ES-I3 (cell line): ENCODE measurements at regions not wholly inside any gene's neighbourhood (a gene's known extent, or its start where the extent isn't known, plus 50 kb on each side); places are given as distances from the start of the nearest gene placed in this dataset.

Experiments used
- H3K36me3 ChIP-seq: 2 replicates; pipeline ENCODE4 v1.6.1; 2013; ENCODE audit warnings: mild to moderate bottlenecking, low read length, control low read depth, moderate library complexity; ENCODE audit not compliant: insufficient read depth
- H3K4me1 ChIP-seq: 2 replicates; pipeline ENCODE4 v1.6.1; 2013; ENCODE audit warnings: mild to moderate bottlenecking, control low read depth, low read length; ENCODE audit not compliant: insufficient read depth
- H3K9ac ChIP-seq: 2 replicates; pipeline ENCODE4 v1.6.1; 2013; ENCODE audit warnings: low read depth, mild to moderate bottlenecking, low read length, moderate library complexity
- H3K9me3 ChIP-seq: 2 replicates; pipeline ENCODE4 v1.6.1; 2013; ENCODE audit warnings: mild to moderate bottlenecking, low read length, moderate library complexity; ENCODE audit not compliant: control insufficient read depth, insufficient read depth

- no peaks in the 10 kb centered on the region for H3K4me1 ChIP-seq
- no peak overlapping the region for H3K9ac ChIP-seq
- H3K36me3 ChIP-seq, result no peaks in the 10 kb centered on the region
- H3K9me3 ChIP-seq, result no peaks in the 10 kb centered on the region
These were observed 693.2 kb upstream of the FTMT start for GRCh38 chr5:121158451-121158850.

GRCh38 chr5:121160591-121160990, 691.1 kb upstream of the FTMT start:
- H3K9ac ChIP-seq, result no peak overlapping the region
- H3K9me3 ChIP-seq, result no peaks in the 10 kb centered on the region
- H3K4me1 ChIP-seq, result no peaks in the 10 kb centered on the region
- no peaks in the 10 kb centered on the region for H3K36me3 ChIP-seq

- Histone ChIP-seq H3K9me3 (no peaks in the 10 kb centered on the region), H3K4me1 (no peaks in the 10 kb centered on the region), H3K36me3 (no peaks in the 10 kb centered on the region), H3K9ac (no peak overlapping the region)
These were observed 687.0 kb upstream of the FTMT start for GRCh38 chr5:121164632-121165031.

DNA sequence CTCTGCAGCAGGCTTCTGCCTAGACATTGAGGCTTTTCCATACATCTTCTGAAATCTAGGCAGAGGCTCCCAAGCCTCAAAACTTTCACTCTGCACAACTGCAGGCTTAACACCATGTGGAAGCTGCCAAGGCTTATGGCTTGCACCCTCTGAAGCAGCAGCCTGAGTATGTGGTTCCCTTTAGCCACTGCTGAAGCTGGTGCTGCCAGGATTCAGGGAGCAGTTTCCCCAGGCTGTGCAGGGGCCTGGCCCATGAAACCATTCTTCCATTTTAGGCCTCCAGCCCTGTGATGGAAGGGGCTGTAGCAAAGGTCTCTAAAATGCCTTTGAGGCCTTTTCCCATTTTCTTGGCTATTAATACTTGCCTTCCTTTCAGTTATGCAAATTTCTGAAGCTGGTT, 680.3 kb upstream of the FTMT start:
- no peaks in the 10 kb centered on the region for H3K36me3 ChIP-seq
- H3K9ac ChIP-seq, result no peak overlapping the region
- no peaks in the 10 kb centered on the region for H3K9me3 ChIP-seq
- no peaks in the 10 kb centered on the region for H3K4me1 ChIP-seq

GRCh38 chr5:121171834-121172233, 679.8 kb upstream of the FTMT start:
- no peak overlapping the region for H3K9ac ChIP-seq

DNA sequence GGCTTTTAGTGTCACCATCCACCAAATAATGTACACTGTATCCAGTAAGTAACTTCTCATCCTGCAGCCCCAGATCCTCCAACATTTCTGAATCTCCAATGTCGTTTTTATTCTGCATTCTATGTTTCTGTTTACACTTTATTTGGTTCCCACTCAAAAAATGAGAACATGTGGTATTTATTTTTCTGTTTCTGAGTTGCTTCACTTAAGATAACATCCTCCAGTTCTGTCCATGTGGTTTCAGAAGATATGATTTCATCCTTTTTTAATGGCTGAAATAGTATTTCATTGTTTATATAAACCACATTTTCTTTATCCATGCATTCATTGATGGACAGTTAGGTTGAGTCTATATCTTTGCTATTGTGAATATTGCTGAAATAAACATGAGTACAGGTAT, 677.3 kb upstream of the FTMT start:
- no peaks in the 10 kb centered on the region for H3K36me3 ChIP-seq
- no peak overlapping the region for H3K9ac ChIP-seq
- H3K4me1 ChIP-seq, result no peaks in the 10 kb centered on the region
- no peaks in the 10 kb centered on the region for H3K9me3 ChIP-seq

More at GRCh38 chr5:121171834-121172233, 679.8 kb upstream of the FTMT start:
- no peaks in the 10 kb centered on the region for H3K4me1 ChIP-seq
- H3K36me3 ChIP-seq, result no peaks in the 10 kb centered on the region
- H3K9me3 ChIP-seq, result no peaks in the 10 kb centered on the region

DNA sequence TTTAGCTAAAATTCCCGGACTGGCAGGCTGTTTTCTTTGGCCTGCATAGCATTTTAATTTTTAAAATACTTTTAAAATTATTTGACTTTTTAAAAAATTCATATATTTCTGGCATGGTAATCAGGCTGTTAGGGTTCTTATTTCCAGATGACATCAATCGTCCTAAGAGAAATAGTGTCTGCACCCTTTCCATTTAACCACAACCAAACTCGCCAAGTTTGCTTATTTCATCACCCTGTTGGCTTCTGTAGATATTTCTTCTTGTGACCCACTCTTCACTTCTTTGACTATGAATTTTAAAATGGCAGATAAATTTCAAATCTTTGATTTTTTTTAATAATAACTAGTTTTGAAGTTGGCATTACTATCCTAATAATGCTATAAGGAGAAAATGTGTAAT, 675.7 kb upstream of the FTMT start:
- Histone ChIP-seq H3K9me3 (no peaks in the 10 kb centered on the region), H3K4me1 (no peaks in the 10 kb centered on the region), H3K9ac (no peak overlapping the region), H3K36me3 (no peaks in the 10 kb centered on the region)

DNA sequence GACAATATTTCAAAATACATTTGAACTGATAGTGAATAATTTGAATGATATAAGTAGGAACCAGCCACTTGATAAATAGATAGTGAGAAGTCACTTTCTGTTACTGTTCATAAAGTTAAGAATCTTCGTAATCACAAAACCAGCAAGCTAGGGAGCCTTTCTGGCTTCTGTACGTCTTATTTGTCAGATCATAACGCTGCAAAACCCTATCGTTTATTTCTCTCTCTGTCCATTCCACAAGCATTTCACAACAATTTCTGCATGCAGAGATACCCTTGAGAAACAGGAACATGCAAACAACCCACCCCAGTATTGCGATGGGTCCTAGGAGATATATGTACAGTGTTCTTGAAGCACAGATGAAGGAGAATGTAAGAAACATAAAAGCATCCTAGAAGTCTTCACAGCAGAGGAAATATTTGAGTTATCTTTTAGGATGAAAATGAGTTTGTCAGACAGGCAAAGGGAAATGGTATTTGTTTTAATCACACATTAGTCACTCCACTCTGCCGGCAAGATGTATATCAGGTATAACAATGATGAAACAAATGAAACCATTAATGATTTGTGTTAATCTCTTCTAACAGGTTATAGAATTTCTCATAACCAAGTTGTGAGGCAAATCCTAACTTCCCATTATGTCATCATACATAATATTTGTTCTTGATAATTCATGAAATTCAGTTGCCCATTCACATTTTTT, 668.7 kb upstream of the FTMT start:
- Histone ChIP-seq H3K9me3 (no peaks in the 10 kb centered on the region), H3K36me3 (no peaks in the 10 kb centered on the region), H3K4me1 (no peaks in the 10 kb centered on the region), H3K9ac (no peak overlapping the region)

DNA sequence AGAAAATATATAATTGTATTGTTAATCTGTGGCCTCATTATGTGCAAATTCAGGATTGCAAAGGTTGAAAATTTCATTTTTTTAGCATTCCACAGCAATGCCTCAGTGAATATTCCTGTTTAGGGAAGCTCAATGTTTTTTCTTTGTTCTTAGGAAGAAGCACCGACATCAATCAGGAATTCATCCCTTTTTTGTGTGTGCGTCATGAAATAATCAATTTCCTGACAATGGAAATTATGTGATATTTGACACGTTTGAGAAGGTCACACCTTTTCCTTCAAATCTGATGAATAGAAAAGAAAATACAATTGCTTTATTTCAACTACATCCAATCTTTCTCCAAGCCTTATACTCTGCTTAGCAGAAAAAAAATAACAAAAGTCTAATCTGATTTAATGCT, 662.8 kb upstream of the FTMT start:
- no peaks in the 10 kb centered on the region for H3K4me1 ChIP-seq
- H3K9me3 ChIP-seq, result no peaks in the 10 kb centered on the region
- H3K36me3 ChIP-seq, result no peaks in the 10 kb centered on the region
- H3K9ac ChIP-seq, result no peak overlapping the region

DNA sequence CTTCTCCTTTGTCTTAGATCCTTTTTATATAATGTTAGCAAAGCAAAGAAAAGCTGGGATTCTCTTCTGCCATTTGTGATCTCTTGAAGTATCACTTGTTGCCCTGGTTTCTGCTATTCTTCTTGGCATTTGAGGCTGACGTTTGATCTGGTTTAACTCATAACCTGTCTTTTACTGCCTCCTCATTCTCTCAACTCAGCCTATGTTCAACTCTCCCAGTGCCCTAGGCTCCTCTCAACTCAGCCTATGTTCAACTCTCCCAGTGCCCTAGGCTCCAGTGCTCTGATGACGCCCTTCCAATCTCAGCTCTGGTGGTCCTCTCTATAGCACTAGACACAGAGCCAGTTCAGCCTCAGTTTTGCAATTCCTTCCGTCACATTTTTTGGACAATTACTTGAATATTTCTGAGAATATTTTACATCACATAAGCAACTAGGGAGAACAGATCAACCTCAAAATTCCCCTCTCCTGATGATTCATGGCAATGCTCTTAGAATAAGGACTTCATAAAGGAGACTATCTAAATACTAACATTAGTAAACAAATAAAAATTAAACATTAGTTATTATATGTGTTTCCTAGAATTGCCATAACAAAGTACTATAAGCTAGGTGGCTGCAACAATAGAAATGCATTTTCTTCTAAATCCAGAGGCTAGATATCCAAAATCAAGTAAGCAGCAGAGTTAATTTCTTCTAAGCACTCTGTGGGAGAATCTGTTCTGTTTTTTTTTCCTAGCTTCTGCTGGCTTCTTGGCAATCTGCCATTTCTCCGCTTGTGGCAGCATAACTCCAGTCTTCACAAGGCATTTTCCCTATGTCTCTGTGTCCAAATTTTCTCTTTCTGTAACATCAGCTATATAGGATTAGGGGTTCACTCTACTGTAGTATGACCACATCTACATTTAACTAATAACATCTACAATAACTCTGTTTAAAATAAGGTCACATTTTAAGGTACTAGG, 662.1 kb upstream of the FTMT start:
- Histone ChIP-seq H3K36me3 (no peaks in the 10 kb centered on the region), H3K9me3 (no peaks in the 10 kb centered on the region), H3K4me1 (no peaks in the 10 kb centered on the region), H3K9ac (no peak overlapping the region)

DNA sequence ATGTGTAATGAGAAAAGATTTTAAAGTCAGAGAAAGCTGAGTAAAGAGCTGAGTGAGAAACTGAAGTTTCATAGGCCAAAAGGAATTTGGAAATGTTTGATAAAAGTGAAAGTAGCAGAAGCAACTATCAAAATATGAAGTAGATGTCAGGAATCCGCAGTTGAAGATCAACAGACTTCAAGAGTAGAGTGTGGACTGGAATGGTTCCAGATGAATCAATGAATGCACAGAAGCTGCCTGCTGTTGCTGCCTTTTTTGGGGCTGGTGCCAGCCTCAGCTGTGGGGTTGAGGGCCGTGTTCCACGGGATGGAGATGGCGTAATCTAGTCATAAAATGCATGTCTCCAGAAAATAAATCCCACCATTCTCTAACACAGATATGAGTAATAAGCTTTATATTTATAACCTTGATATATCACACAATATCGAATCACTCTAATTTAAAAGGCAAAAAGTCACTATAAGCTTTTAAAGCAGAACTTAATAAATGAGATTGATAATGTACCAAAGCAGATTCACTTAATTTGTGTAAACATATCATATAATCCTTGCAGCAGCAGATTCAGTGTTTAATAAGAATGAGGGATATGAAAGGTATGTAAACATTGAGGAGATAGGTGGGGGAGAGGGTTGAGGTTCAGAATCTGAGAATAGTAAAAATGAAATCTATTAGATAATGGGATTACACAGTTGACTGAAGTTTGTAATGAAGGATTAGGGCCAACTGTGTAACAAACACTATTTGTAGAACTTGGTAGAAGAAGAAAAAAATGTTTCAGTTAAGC, 652.3 kb upstream of the FTMT start:
- no peaks in the 10 kb centered on the region for H3K36me3 ChIP-seq
- no peak overlapping the region for H3K9ac ChIP-seq
- no peaks in the 10 kb centered on the region for H3K4me1 ChIP-seq
- no peaks in the 10 kb centered on the region for H3K9me3 ChIP-seq

- Histone ChIP-seq H3K9me3 (no peaks in the 10 kb centered on the region), H3K4me1 (no peaks in the 10 kb centered on the region), H3K36me3 (no peaks in the 10 kb centered on the region), H3K9ac (no peak overlapping the region)
These were observed 633.6 kb upstream of the FTMT start for GRCh38 chr5:121218086-121218485.

GRCh38 chr5:121221483-121221882, 630.2 kb upstream of the FTMT start:
- no peaks in the 10 kb centered on the region for H3K9me3 ChIP-seq
- no peaks in the 10 kb centered on the region for H3K4me1 ChIP-seq
- H3K9ac ChIP-seq, result no peak overlapping the region
- H3K36me3 ChIP-seq, result no peaks in the 10 kb centered on the region

- H3K36me3 ChIP-seq, result no peaks in the 10 kb centered on the region
- no peaks in the 10 kb centered on the region for H3K4me1 ChIP-seq
- no peaks in the 10 kb centered on the region; the same call in 1 of the 2 replicates for H3K9me3 ChIP-seq
- no peak overlapping the region for H3K9ac ChIP-seq
These were observed 624.9 kb upstream of the FTMT start for GRCh38 chr5:121226765-121227164.
